ENCODE measurements at regions not wholly inside any gene's neighbourhood (a gene's known extent, or its start where the extent isn't known, plus 50 kb on each side); places are given as distances from the start of the nearest gene placed in this dataset. TPM values are rescaled to one million over a fixed set of nuclear protein-coding genes. Genes with fewer than 3 reads are reported as not detected.

DNA sequence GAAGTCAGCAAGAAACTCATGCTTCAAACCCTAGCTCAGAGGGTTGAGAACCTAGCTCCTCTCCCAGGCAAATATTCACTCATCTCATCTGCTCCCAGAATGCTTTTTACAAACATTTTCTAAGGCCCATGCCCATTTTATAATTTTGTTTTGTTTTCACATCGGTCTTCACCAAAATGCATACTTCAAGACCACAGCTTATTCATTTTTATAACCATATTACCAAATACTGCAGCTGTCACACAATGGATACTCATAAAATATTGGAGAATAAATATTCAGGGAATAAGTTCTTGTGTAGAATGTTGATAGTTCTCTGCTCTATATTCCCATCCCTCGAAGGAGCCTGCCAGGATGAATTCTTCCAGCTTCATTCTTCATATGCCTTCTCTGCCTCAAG lies 50.8 kb upstream of the HOXC13 start:
- ChIA-PET POLR2A (no interaction called here), CTCF (no interaction called here)
- DNase-seq (ENCODE audit: low read depth): no peak
- H3K36me3 ChIP-seq (ENCODE audit: control insufficient read depth, insufficient read depth, low read length): no peaks in the 10 kb centered on the region
- TF ChIP-seq, protein P1, sequence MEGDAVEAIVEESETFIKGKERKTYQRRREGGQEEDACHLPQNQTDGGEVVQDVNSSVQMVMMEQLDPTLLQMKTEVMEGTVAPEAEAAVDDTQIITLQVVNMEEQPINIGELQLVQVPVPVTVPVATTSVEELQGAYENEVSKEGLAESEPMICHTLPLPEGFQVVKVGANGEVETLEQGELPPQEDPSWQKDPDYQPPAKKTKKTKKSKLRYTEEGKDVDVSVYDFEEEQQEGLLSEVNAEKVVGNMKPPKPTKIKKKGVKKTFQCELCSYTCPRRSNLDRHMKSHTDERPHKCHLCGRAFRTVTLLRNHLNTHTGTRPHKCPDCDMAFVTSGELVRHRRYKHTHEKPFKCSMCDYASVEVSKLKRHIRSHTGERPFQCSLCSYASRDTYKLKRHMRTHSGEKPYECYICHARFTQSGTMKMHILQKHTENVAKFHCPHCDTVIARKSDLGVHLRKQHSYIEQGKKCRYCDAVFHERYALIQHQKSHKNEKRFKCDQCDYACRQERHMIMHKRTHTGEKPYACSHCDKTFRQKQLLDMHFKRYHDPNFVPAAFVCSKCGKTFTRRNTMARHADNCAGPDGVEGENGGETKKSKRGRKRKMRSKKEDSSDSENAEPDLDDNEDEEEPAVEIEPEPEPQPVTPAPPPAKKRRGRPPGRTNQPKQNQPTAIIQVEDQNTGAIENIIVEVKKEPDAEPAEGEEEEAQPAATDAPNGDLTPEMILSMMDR (IDR thresholded peaks at IDR 0.05; ENCODE audit: insufficient read depth, low read depth, low read length): no peak
- no peak overlapping the region for H3K4me3 ChIP-seq (ENCODE audit: low read depth, low read length)
- H3K27me3 ChIP-seq (ENCODE audit: control insufficient read depth, insufficient read depth, low read length): peaks cover 29% of the 10 kb centered on the region

Small RNAs in the stretch of these regions (small RNA-seq; reads per million reads assigned to genes)
- not detected for gene RN7SKP289 (ENCODE audit: insufficient read length, low read depth, low replicate concordance)
